ENCODE measurements at regions not wholly inside any gene's neighbourhood (a gene's known extent, or its start where the extent isn't known, plus 50 kb on each side); places are given as distances from the start of the nearest gene placed in this dataset.

DNA sequence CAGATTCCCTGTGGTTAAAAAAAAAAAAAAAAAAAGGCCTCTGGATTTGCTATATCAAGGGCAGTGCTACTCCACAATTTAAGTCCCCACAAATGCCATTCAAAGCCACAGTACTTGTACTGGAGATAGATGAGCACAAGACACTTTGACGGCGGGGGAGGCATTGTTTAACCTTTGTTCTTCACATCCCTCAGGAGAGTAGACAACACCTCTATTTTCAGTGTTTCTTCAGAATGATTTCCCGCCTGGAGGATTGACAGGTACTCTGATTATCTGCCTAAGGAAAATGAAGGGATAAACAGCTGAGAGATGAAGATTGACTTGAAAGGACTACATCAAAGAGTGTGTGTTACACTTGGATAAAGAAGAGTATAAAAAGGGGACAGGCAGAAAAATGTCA lies 58.7 kb downstream of the OTOL1 start:
- H3K36me3 Mint-ChIP-seq (ENCODE audit: low read depth) = no peaks in the 10 kb centered on the region
- intact Hi-C loops (cut with micrococcal nuclease) = no loop called here
- H3K9me3 Mint-ChIP-seq = no peaks in the 10 kb centered on the region
- no peak overlapping the region for H3K27ac Mint-ChIP-seq
- H3K4me1 Mint-ChIP-seq (ENCODE audit: low read depth) = no peaks in the 10 kb centered on the region
- no peak for ATAC-seq
- no peaks in the 10 kb centered on the region for H3K27me3 Mint-ChIP-seq
- POLR2A ChIA-PET = no interaction called here
- DNase-seq = no peak
- H3K4me3 Mint-ChIP-seq = no peak overlapping the region
- no peak for TF ChIP-seq CTCF (IDR thresholded peaks at IDR 0.05)
- CTCF ChIA-PET = no interaction called here

GRCh38 chr3:161556533-161556932 lies 59.9 kb downstream of the OTOL1 start:
- ChIA-PET POLR2A (no interaction called here), CTCF (no interaction called here)
- no peak overlapping the region for H3K4me3 Mint-ChIP-seq
- H3K27me3 Mint-ChIP-seq = peaks cover 2% of the 10 kb centered on the region
- H3K27ac Mint-ChIP-seq = no peak overlapping the region
- no peak for ATAC-seq
- H3K9me3 Mint-ChIP-seq = no peaks in the 10 kb centered on the region
- H3K36me3 Mint-ChIP-seq (ENCODE audit: low read depth) = no peaks in the 10 kb centered on the region
- intact Hi-C loops (cut with micrococcal nuclease) = no loop called here
- DNase-seq = no peak
- TF ChIP-seq CTCF (IDR thresholded peaks at IDR 0.05) = no peak
- no peaks in the 10 kb centered on the region for H3K4me1 Mint-ChIP-seq (ENCODE audit: low read depth)

DNA sequence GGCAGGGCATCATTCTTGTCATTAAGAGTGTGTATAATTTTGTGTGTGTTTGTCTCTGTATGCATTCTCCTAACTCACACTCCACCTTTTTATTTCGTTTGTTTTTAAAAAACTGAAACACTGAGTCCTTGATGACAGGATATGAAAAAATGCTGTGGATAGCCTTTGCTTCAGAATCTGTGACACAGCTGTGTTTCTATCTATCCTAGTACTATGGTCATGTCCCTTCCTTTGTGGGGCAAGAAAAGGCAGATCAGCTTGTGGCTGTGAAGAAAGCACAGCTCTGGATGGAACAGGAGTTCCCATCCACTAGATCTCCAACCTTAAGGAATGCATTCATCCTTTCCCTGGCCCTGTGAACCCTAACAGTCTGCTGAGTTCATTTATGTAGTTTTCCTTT lies 60.3 kb downstream of the OTOL1 start:
- Mint-ChIP-seq H3K4me3 (no peak overlapping the region), H3K9me3 (no peaks in the 10 kb centered on the region), H3K4me1 (ENCODE audit: low read depth) (no peaks in the 10 kb centered on the region), H3K36me3 (ENCODE audit: low read depth) (no peaks in the 10 kb centered on the region), H3K27me3 (peaks cover 2% of the 10 kb centered on the region), H3K27ac (no peak overlapping the region)
- DNase-seq (no peak), ATAC-seq (no peak)
- ChIA-PET CTCF (no interaction called here), POLR2A (no interaction called here)
- TF ChIP-seq CTCF (IDR thresholded peaks at IDR 0.05) = no peak
- intact Hi-C loops (cut with micrococcal nuclease) = no loop called here

DNA sequence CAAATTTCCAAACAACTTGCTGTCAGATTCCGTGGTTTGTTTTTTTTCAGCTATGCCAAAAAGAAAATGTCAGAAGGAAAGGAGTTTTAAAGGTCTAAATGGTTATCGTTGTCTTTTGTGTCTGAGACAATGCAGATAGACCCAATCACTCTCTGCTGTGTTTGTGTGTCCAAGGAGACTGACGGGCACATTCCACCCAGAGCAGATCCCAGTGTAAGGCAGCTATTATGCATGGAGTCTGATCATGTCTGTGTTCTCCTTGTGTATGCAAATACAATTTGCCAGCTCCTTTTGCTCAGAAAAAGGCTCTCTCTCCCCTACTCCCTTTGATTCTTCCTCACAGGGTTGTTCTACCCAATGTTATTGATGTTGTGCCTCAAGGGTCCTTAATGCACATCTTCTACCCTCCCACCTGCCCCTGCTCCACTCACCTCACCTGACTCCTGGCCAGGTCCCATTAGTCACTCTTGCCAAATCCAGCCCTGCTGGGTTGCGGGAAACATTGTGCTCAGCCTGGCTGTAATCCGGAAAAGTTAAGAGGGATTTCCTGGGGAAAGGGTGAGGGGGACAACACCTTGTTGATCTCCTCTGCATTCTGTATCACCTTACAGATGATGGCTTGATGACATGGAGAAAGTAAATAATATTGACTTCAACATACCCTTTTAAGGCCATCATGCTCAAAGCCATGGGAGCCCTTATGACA lies 61.0 kb downstream of the OTOL1 start:
- ATAC-seq = no peak
- intact Hi-C loops (cut with micrococcal nuclease) = no loop called here
- no peak for DNase-seq
- Mint-ChIP-seq H3K4me1 (ENCODE audit: low read depth) (no peaks in the 10 kb centered on the region), H3K27ac (no peak overlapping the region), H3K4me3 (no peak overlapping the region), H3K9me3 (no peaks in the 10 kb centered on the region), H3K27me3 (peaks cover 2% of the 10 kb centered on the region), H3K36me3 (ENCODE audit: low read depth) (no peaks in the 10 kb centered on the region)
- TF ChIP-seq CTCF (IDR thresholded peaks at IDR 0.05) = no peak
- ChIA-PET POLR2A (no interaction called here), CTCF (no interaction called here)

DNA sequence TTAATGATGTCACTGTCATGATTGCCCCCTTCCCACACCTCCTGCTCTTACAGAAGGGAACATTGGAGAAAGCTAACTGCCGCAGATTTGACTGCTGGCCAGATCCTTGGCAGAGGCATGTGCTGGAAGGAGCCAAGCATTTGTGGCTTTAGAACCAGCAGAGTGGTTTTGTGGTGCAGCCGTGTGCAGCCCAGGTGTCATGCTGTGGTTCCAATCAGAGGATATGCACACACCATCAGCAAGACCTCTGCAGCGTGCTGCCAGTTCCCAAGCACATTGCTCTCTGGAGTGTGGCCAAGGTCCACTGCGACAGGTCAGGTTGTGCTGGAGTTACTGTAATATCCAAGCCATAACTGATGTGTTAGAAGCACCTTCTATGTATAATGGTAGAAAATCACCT lies 61.6 kb downstream of the OTOL1 start:
- POLR2A ChIA-PET = no interaction called here
- intact Hi-C loops (cut with micrococcal nuclease) = no loop called here
- Mint-ChIP-seq H3K4me1 (ENCODE audit: low read depth) (no peaks in the 10 kb centered on the region), H3K27me3 (peaks cover 2% of the 10 kb centered on the region), H3K4me3 (no peak overlapping the region), H3K36me3 (ENCODE audit: low read depth) (no peaks in the 10 kb centered on the region), H3K27ac (no peak overlapping the region), H3K9me3 (no peaks in the 10 kb centered on the region)
- TF ChIP-seq CTCF (IDR thresholded peaks at IDR 0.05) = no peak
- CTCF ChIA-PET = no interaction called here
- no peak for ATAC-seq
- DNase-seq = no peak
